ENCODE measurements at regions not wholly inside any gene's neighbourhood (a gene's known extent, or its start where the extent isn't known, plus 50 kb on each side); places are given as distances from the start of the nearest gene placed in this dataset.

DNA sequence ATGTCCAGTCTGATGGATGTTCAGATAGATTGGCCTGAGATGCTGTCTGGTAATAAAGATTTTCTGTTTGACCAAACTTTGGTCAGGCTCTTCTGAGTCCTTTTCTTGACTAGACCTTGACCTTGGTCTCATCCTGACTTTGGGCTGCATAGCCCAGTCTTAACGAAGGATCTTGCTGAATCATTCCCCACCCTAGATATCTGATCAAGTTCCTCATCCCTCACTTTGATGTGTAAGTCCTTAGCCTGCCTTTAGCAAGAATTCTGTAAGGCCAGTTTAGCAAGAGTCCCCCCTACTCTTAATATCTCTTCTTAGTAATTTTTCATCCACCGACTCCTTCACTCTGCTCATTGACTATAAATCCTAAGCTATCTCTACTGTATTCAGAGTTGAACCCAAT is 244.4 kb upstream of the JADE1 start:
- no peak for FAIRE-seq

DNA sequence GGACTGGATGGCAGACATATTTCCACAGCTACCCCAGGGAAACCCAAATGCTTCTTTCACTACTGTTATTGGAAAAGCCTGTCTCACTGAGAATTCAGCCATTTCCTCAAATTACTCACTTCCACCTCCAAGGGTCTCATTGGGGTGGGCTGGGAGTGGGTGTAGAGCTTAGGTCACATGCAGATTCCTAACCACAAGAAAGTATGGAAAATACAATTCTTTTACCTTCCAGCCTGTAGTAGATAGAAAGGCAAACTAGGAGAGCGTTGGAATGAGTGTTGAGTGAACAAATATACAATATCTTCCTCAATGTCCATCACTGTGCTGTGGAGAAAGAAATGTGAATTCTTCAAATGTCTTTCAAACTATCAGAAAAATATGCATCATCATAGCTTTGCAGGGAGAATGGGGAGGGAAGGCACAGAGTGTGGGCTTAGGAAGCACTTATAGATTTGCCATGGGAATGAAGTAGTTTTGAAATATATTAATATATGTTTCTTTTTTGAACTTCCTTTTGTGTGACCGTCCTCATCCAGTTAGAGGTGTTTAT is 245.3 kb upstream of the JADE1 start:
- ChIA-PET POLR2A (interaction anchor here (0.9 kb wide), 1 partner anchor 11 kb away, joined by 3 read pairs; no protein-coding TSS in a partner anchor), CTCF (ENCODE audit: low intra/inter-chr PET ratio, low total read pairs) (interaction anchor here (2.1 kb wide), 1 partner anchor 299 kb away, joined by 16 read pairs; no protein-coding TSS in a partner anchor)
- no TSS peak for BruUV-seq (replicated peaks)
- DNase-seq (ENCODE audit: low spot score): no peak
- in situ Hi-C loops (cut with HindIII; ENCODE audit: extremely low pct_ligation_motif_present, low pct_unique_long_range_greater_than_20kb): loop anchor here (25.0 kb wide), 2 partner anchors 248 to 377 kb away; partner anchors contain the start of gene JADE1
- Histone ChIP-seq H4K20me1 (ENCODE audit: insufficient read depth, low read length) (no peaks in the 10 kb centered on the region), H3K36me3 (replicated peaks in 1 of 2; ENCODE audit: control insufficient read depth in 1 of 2, insufficient read depth in 2 of 2, low read length in 2 of 2) (no peaks in the 10 kb centered on the region), H3K9me3 (ENCODE audit: low read length) (no peaks in the 10 kb centered on the region), H3K27me3 (ENCODE audit: control insufficient read depth in 1 of 2, insufficient read depth in 2 of 2, low read length in 2 of 2) (no peaks in the 10 kb centered on the region), H3K4me3 (replicated peaks in 1 of 3; ENCODE audit: insufficient read depth in 1 of 3, low read depth in 2 of 3, low read length in 3 of 3) (no peak overlapping the region), H3K4me1 (ENCODE audit: insufficient read depth, low read length) (peaks cover 11% of the 10 kb centered on the region; the same call in 1 of the 2 replicates), H3K4me2 (ENCODE audit: low read depth, low read length) (no peak overlapping the region), H3K9ac (ENCODE audit: insufficient read depth, low read depth, low read length) (no peak overlapping the region), H2AFZ (ENCODE audit: low read length) (no peak overlapping the region), H3K27ac (ENCODE audit: extremely low read length, insufficient read depth, low read length) (no peak overlapping the region), H3K79me2 (ENCODE audit: insufficient read depth, low read length) (no peaks in the 10 kb centered on the region)
- intact Hi-C loops (cut with micrococcal nuclease; ENCODE audit: unreplicated experiment): loop anchor here (2.0 kb wide), 2 partner anchors 57 to 245 kb away; partner anchors contain the start of gene JADE1
- TF ChIP-seq RARA (CRISPR knock-in tag; IDR thresholded peaks at IDR 0.05): no peak
- no peak for ATAC-seq
- FAIRE-seq: no peak
- 24% methylated on average over 2 of the region's 2 CpGs for WGBS (ENCODE audit: low lambda C conversion rate)

More for the DNA sequence above, 244.4 kb upstream of the JADE1 start:
- H3K9me3 ChIP-seq (ENCODE audit: low read length): no peaks in the 10 kb centered on the region
- H4K20me1 ChIP-seq (ENCODE audit: insufficient read depth, low read length): no peaks in the 10 kb centered on the region
- ATAC-seq (no peak), DNase-seq (ENCODE audit: low spot score) (no peak)
- intact Hi-C loops (cut with micrococcal nuclease; ENCODE audit: unreplicated experiment) (loop anchor here (1.0 to 2.0 kb wide), 4 partner anchors 56 to 298 kb away; partner anchors contain the start of gene JADE1), in situ Hi-C loops (cut with HindIII; ENCODE audit: extremely low pct_ligation_motif_present, low pct_unique_long_range_greater_than_20kb) (loop anchor here (5.0 to 25.0 kb wide), 3 partner anchors 247 to 378 kb away; partner anchors contain the start of gene JADE1)
- H3K27ac ChIP-seq (ENCODE audit: extremely low read length, insufficient read depth, low read length): no peak overlapping the region
- 48% methylated on average over 2 of the region's 2 CpGs for WGBS (ENCODE audit: low lambda C conversion rate)
- POLR2A ChIA-PET: interaction anchor here (0.9 kb wide), 1 partner anchor 12 kb away, joined by 3 read pairs; no protein-coding TSS in a partner anchor
- peaks cover 11% of the 10 kb centered on the region; the same call in 1 of the 2 replicates for H3K4me1 ChIP-seq (ENCODE audit: insufficient read depth, low read length)
- no peak overlapping the region for H2AFZ ChIP-seq (ENCODE audit: low read length)
- no peak overlapping the region for H3K4me3 ChIP-seq (replicated peaks in 1 of 3; ENCODE audit: insufficient read depth in 1 of 3, low read depth in 2 of 3, low read length in 3 of 3)
- TF ChIP-seq SMC3 (IDR thresholded peaks at IDR 0.05; ENCODE audit: low read length): no peak
- no peaks in the 10 kb centered on the region for H3K79me2 ChIP-seq (ENCODE audit: insufficient read depth, low read length)
- no TSS peak for BruUV-seq (replicated peaks)
- no peaks in the 10 kb centered on the region for H3K36me3 ChIP-seq (replicated peaks in 1 of 2; ENCODE audit: control insufficient read depth in 1 of 2, insufficient read depth in 2 of 2, low read length in 2 of 2)
- CTCF ChIA-PET (ENCODE audit: low intra/inter-chr PET ratio, low total read pairs): interaction anchor here (1.1 to 2.1 kb wide), 4 partner anchors 79 to 374 kb away, joined by 3 to 16 read pairs (median 8); partner anchors contain the start of gene JADE1
- no peaks in the 10 kb centered on the region for H3K27me3 ChIP-seq (ENCODE audit: control insufficient read depth in 1 of 2, insufficient read depth in 2 of 2, low read length in 2 of 2)
- H3K4me2 ChIP-seq (ENCODE audit: low read depth, low read length): no peak overlapping the region
- H3K9ac ChIP-seq (ENCODE audit: insufficient read depth, low read depth, low read length): no peak overlapping the region

Measured in HepG2 (cell line).